Esophagus muscularis mucosa (tissue), 4 donors: ENCODE measurements at regions not wholly inside any gene's neighbourhood (a gene's known extent, or its start where the extent isn't known, plus 50 kb on each side); places are given as distances from the start of the nearest gene placed in this dataset.

Source experiments
- EP300 ChIP-seq: sonication (generic); formaldehyde crosslinking; IDR thresholded peaks from one replicate; pipeline ENCODE4 v1.6.1; 2017; ENCODE audit warnings: antibody characterized with exemption
- POLR2A ChIP-seq: fragments of 450-650 bp; IDR thresholded peaks from one replicate; pipeline ENCODE4 v1.6.1; 2017; ENCODE audit warnings: antibody characterized with exemption, moderate library complexity, mild to moderate bottlenecking, low read depth
- POLR2AphosphoS5 ChIP-seq, 2 donors: sonication (generic); formaldehyde crosslinking; IDR thresholded peaks; one replicate each; pipeline ENCODE4 v1.6.1; 2017; ENCODE audit warnings: antibody characterized with exemption in 2 of 2
- TF ChIP-seq, protein P1 (sequence below), 3 experiments: fragments of 200-600 bp in 2 of 3; fragments of 450-650 bp in 1 of 3; sonication (generic) in 2 of 3; IDR thresholded peaks; one replicate each; pipeline ENCODE4 v1.5.1; 2017 to 2019; ENCODE audit warnings: antibody characterized with exemption in 3 of 3, mild to moderate bottlenecking in 2 of 3, moderate library complexity in 1 of 3

DNA sequence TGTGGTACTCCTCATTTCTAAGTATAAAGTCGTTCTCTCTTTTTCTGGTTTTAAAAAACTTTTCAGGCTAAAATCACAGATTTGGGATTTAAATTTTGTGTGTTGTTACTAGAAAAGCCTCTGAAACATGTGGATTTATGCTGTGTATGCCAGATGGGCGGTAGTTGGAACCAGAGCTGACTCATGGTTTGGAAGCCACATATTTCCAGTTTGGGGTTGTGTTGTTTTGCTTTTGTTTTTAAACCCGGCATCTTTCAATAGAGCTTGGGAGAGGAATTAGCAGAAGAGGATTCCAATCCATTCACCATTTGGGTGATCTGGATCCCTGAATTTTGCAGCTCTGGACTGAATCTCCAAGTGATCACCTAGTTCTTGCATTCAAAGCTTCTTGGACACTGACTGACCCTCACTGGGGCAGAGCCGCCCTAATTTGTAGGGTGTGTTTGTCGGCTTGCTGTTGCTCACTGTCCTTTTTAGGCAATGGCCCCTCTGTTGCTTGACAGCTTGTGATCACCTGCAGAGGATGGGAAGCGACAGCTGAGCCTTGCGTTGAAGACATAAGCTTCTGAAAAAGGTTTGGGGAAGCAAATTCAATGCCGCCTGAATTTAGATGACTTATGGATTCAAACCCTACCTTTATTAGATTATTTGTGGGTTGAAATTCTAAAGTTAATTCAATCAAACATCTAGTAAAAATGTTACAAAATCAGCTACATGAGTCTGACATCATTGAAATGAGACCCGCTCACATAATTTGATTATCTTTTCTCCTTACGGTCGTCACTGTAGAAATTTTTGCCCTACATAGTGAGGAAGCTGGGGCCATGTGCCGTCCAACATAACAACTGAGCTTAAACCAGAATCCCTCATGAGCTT is 79.9 kb upstream of the CD83 start:
- TF ChIP-seq, protein P1, sequence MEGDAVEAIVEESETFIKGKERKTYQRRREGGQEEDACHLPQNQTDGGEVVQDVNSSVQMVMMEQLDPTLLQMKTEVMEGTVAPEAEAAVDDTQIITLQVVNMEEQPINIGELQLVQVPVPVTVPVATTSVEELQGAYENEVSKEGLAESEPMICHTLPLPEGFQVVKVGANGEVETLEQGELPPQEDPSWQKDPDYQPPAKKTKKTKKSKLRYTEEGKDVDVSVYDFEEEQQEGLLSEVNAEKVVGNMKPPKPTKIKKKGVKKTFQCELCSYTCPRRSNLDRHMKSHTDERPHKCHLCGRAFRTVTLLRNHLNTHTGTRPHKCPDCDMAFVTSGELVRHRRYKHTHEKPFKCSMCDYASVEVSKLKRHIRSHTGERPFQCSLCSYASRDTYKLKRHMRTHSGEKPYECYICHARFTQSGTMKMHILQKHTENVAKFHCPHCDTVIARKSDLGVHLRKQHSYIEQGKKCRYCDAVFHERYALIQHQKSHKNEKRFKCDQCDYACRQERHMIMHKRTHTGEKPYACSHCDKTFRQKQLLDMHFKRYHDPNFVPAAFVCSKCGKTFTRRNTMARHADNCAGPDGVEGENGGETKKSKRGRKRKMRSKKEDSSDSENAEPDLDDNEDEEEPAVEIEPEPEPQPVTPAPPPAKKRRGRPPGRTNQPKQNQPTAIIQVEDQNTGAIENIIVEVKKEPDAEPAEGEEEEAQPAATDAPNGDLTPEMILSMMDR (IDR thresholded peaks at IDR 0.05) = no peak
- no peak for TF ChIP-seq EP300
- no peak for TF ChIP-seq POLR2A
- TF ChIP-seq POLR2AphosphoS5 (IDR thresholded peaks at IDR 0.05) = no peak
